SK-N-SH treated with all-trans-retinoic acid at 6 μM for 48 hours (cell line): ENCODE measurements at regions not wholly inside any gene's neighbourhood (a gene's known extent, or its start where the extent isn't known, plus 50 kb on each side); places are given as distances from the start of the nearest gene placed in this dataset.

Experiments used
- ATAC-seq: fragments of 200-7000 bp; cut with Tn5 transposase; 3 replicates; pipeline ENCODE4 v1.9.1; 2020; ENCODE audit warnings: mild to moderate bottlenecking, moderate library complexity
- CREB5 ChIP-seq: fragments of 250-450 bp; sonication (Bioruptor Pico); IDR thresholded peaks from 2 replicates; pipeline ENCODE4 v1.5.1; 2020; ENCODE audit warnings: low read depth, mild to moderate bottlenecking, moderate library complexity
- CSRNP3 ChIP-seq: fragments of 250-450 bp; sonication (Bioruptor Pico); IDR thresholded peaks from 2 replicates; pipeline ENCODE4 v1.5.1; 2021; ENCODE audit warnings: mild to moderate bottlenecking, moderate library complexity
- GLIS3 ChIP-seq: fragments of 250-450 bp; sonication (Bioruptor Pico); IDR thresholded peaks from 2 replicates; pipeline ENCODE4 v1.5.0; 2020; ENCODE audit warnings: mild to moderate bottlenecking, moderate library complexity
- ISL1 ChIP-seq: fragments of 250-450 bp; sonication (Bioruptor Pico); IDR thresholded peaks from 2 replicates; pipeline ENCODE4 v2.1.2; 2022; ENCODE audit warnings: mild to moderate bottlenecking, moderate library complexity
- PATZ1 ChIP-seq: fragments of 250-450 bp; sonication (Bioruptor Pico); IDR thresholded peaks from 2 replicates; pipeline ENCODE4 v1.8.0; 2020; ENCODE audit warnings: mild to moderate bottlenecking, moderate library complexity, borderline replicate concordance
- POU6F1 ChIP-seq: fragments of 250-450 bp; sonication (Bioruptor Pico); IDR thresholded peaks from 2 replicates; pipeline ENCODE4 v1.8.0; 2021; ENCODE audit warnings: low read depth, mild to moderate bottlenecking, moderate library complexity, borderline replicate concordance
- RARB ChIP-seq: fragments of 250-450 bp; sonication (Bioruptor Pico); IDR thresholded peaks from 2 replicates; pipeline ENCODE4 v1.8.0; 2021; ENCODE audit warnings: mild to moderate bottlenecking, moderate library complexity
- SNAI2 ChIP-seq: fragments of 250-450 bp; sonication (Bioruptor Pico); IDR thresholded peaks from 2 replicates; pipeline ENCODE4 v1.5.0; 2020; ENCODE audit warnings: mild to moderate bottlenecking, moderate library complexity
- TCF4 ChIP-seq: fragments of 250-450 bp; sonication (Bioruptor Pico); IDR thresholded peaks from 2 replicates; pipeline ENCODE4 v1.8.0; 2021; ENCODE audit warnings: mild to moderate bottlenecking, moderate library complexity, borderline replicate concordance
- TOX ChIP-seq: fragments of 250-450 bp; sonication (Bioruptor Pico); IDR thresholded peaks from 2 replicates; pipeline ENCODE4 v1.8.0; 2021; ENCODE audit warnings: mild to moderate bottlenecking, moderate library complexity, borderline replicate concordance
- TSHZ2 ChIP-seq: fragments of 250-450 bp; sonication (Bioruptor Pico); IDR thresholded peaks from 2 replicates; pipeline ENCODE4 v1.5.0; 2020; ENCODE audit warnings: mild to moderate bottlenecking, moderate library complexity
- ZFP3 ChIP-seq: fragments of 250-450 bp; sonication (Bioruptor Pico); IDR thresholded peaks from 2 replicates; pipeline ENCODE4 v1.5.0; 2020; ENCODE audit warnings: mild to moderate bottlenecking, moderate library complexity
- ZFP30 ChIP-seq: fragments of 450-650 bp; formaldehyde crosslinking; IDR thresholded peaks from 2 replicates; pipeline ENCODE4 v1.5.0; 2022; ENCODE audit warnings: mild to moderate bottlenecking, moderate library complexity
- ZNF565 ChIP-seq: fragments of 450-650 bp; formaldehyde crosslinking; conservative IDR thresholded peaks from 2 replicates; pipeline ENCODE4 v1.5.0; 2020; ENCODE audit warnings: low read depth, mild to moderate bottlenecking, moderate library complexity
- ZNF70 ChIP-seq: fragments of 450-650 bp; formaldehyde crosslinking; IDR thresholded peaks from 2 replicates; pipeline ENCODE4 v1.5.0; 2020; ENCODE audit warnings: mild to moderate bottlenecking, moderate library complexity
- ZNF8 ChIP-seq: fragments of 450-650 bp; formaldehyde crosslinking; IDR thresholded peaks from 2 replicates; pipeline ENCODE4 v1.5.0; 2020; ENCODE audit warnings: mild to moderate bottlenecking, moderate library complexity

- ATAC-seq, result peak; percentile 91
- peak; percentile 87 for TF ChIP-seq ZNF8 (CRISPR knock-in tag)
- TF ChIP-seq, all 23 proteins: peak for 1; not testable (repeated sequence) for 22
Measured at GRCh38 chr9:87049929-87050608, 102.8 kb upstream of the GAS1 start.

- TF ChIP-seq ZFP3 (CRISPR knock-in tag), result no peak
- no peak for TF ChIP-seq TCF4 (CRISPR knock-in tag)
- TF ChIP-seq POU6F1 (CRISPR knock-in tag), result no peak
- TF ChIP-seq, all 23 proteins: peak for 0
- peak; percentile 80 for ATAC-seq
Measured at GRCh38 chr9:87054999-87055686, 107.8 kb upstream of the GAS1 start.

GRCh38 chr9:87059772-87060171, 112.5 kb upstream of the GAS1 start:
- TF ChIP-seq SNAI2 (CRISPR knock-in tag) (no peak), TSHZ2 (CRISPR knock-in tag) (no peak), RARB (CRISPR knock-in tag) (no peak), GLIS3 (CRISPR knock-in tag) (no peak), ZFP3 (CRISPR knock-in tag) (no peak), ISL1 (CRISPR knock-in tag) (no peak), TOX (CRISPR knock-in tag) (no peak), CREB5 (CRISPR knock-in tag) (no peak), POU6F1 (CRISPR knock-in tag) (no peak), ZNF8 (CRISPR knock-in tag) (no peak), ZFP30 (no peak), TCF4 (CRISPR knock-in tag) (no peak), ZNF70 (CRISPR knock-in tag) (no peak), ZNF565 (CRISPR knock-in tag) (no peak), PATZ1 (CRISPR knock-in tag) (no peak), CSRNP3 (CRISPR knock-in tag) (no peak)
- ATAC-seq, result no peak
